ENCODE measurements at regions not wholly inside any gene's neighbourhood (a gene's known extent, or its start where the extent isn't known, plus 50 kb on each side); places are given as distances from the start of the nearest gene placed in this dataset.
"Not testable (repeated sequence)": the region's sequence is repeated elsewhere in the genome, so short reads cannot be mapped to it uniquely, and the experiment has no call there.

DNA sequence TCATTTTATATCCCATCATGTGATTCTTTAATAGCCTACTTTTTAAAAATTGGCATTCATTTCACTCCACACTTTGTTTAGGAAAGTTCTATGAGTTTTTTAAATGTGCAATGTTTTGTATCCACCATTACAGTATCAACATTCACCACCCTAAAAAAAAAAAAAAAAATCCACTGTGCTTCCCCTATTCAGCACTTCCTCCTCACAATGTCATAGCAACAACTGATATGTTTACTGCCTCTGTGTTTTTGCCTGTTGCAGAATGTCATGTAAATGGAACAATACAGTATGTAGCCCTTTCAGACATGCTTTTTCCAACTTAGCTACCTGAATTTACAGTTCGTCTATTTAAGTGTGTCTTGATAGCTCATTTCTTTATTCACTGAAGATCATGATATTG, 754.2 kb downstream of the FAM181B start:
- no peak for DNase-seq (ENCODE audit: low read depth)

DNA sequence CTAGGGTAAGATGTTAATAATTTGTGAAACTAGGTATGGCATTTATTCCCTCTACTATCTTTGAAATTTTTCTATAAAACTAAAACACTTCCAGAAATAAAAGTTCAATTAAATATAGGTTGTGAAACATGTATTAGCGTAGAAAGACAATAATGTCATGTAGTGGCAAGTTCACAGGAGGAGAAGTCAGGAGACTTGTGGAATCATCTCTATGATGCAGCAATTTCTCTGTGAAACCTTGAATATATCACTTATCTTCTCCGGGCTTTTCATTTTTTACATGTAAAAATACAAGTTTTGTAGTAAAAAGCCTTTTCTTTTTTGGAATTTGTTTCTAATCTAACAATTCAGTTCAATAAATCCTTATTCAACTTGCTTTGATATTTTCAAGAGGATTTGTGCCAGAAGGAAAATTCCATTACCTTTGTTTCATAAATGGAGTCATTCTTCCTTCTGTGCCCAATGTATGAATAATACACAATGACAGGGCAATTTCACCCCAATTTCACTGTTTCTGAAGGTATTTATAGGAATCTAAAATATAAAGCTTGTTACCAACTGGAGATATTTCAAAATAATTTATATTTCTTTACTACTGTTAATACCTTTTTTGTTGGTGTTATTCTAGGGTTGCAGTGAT, 758.3 kb downstream of the FAM181B start:
- DNase-seq (ENCODE audit: low read depth): no peak

DNA sequence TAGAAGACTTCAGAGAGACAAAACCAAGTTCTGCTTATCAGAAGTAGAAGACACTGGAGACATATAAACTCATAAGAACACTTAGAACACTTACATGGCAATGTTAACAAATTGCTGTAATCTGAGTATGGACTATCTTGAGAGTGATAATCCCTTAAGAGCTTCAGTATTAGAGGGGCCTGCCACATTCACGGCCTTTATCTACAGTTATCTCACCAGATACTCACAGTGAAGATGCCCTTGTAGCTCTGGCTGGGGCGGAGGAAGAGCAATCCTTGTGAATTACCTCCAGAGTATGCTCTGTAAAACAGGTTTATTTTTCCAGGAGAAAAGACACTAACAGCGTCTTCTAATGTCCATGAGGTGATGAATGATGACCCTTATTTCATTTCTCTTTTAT, 762.8 kb downstream of the FAM181B start:
- no peak for DNase-seq (ENCODE audit: low read depth)

DNA sequence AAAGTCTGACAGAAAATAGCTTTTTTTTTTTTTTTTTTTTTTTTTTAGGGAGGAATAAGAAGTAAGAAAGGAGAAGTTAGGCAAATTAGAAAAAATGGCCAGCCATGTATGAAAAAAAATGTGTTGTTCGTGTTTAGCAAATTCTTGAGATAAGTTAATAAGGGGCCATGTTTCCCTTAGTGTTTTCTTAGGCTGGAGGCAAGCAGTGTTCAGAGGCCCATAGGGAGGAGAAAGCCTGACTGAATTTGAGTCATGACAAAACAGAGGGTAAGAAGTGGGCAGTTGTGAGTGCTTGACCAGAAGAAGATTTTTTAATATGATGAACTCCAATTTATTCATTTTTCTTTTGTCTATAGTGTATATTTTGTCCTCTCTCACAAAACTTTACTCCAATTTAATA, 766.4 kb downstream of the FAM181B start:
- no peak for DNase-seq (ENCODE audit: low read depth)

GRCh38 chr11:81966340-81966739, 767.3 kb downstream of the FAM181B start:
- no peak for DNase-seq (ENCODE audit: low read depth)

DNA sequence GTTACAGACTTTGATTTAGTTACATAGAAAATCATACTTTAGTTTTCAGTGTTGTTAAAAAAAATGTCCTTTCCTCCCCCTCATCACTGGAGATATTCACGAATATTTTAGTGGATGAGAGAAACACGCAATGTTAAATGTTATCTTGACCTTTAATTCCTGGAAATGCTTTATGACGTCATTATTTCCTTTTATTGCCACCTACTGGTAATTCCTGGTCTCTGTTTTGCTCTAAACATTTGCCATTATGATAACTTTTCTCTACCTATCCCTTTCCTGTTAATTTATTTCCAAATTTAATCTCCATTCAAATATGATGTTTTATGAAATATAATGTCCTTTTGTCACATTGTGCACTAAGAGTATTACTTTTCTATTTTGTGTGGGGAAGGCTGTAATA, 770.6 kb downstream of the FAM181B start:
- no peak for DNase-seq (ENCODE audit: low read depth)

DNA sequence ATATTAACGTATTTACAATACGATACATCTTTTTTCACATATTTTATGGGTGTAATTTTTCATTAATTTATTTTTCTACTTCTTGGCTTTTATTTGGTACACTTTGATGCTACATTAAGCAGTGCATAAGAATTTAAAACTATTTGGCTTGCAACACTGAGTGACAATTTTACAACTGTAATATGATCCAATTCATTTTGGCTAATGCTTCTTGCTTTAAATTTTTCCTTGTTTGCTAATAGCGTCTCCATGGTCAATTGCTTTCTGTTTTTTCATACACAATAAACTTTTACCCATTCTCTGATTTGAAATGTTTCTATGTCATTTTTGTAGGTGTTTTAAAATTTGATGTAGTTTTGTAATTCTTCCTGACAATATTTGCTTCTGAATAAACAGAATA, 773.2 kb downstream of the FAM181B start:
- no peak for DNase-seq (ENCODE audit: low read depth)

GRCh38 chr11:81959341-81959740, 774.3 kb downstream of the FAM181B start:
- no peak for DNase-seq (ENCODE audit: low read depth)

DNA sequence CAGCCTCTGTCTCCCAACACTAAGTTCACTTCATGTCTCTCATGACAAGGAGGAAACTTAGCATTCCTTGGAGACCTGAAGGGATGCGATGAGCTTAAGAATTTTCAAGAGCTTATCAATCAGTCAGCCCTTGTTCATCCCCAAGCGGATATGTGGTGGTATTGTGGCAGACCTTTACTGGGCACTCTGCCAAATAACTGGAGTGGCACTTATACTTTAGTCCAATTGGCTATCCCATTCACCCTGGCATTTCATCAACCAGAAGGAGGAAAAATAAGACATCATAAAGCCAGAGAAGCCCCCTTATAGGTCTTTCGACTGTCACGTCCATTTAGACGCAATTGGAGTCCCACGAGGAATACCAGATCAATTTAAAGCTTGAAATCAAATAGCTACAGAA, 779.4 kb downstream of the FAM181B start:
- not testable (repeated sequence) for DNase-seq (ENCODE audit: low read depth)

- DNase-seq (ENCODE audit: low read depth): no peak
Measured at GRCh38 chr11:81946831-81947230, 786.8 kb downstream of the FAM181B start.

DNA sequence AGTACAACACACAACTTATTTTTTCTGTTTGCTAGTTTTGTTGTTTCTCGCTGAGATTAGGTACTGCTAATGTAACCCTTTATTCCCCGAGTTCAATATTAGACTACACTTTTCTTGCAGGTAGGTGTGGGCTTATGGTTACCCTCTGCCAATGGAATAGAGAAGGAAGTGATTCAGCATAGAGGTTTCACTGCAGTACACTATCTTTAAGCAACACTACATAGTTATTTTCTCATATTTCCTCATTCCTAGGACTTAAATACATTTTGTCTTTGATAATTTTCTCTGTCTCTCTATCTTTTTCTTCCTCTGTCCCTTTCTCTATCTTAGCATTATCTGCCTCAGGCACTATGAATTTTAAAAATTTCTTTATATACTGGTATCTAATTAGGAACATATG, 791.0 kb downstream of the FAM181B start:
- no peak for DNase-seq (ENCODE audit: low read depth)

GRCh38 chr11:81941998-81942397, 791.7 kb downstream of the FAM181B start:
- DNase-seq (ENCODE audit: low read depth): no peak

DNA sequence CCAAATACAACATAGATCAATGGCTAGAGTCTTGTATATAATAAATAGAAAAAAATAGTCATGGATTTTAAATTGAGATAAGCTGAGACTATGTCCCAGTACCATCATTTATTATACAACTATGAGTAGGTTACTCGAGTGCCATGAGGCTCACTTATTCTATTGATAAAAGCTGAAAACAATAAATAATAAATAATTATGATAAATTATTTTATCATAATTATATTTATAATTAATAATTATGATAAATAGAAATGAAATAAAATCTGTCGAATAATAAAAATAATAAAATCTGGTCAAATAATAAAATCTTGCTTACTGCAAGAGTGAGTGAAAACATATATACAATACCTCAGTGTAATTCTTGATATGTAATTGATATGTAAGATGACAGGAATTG, 801.4 kb downstream of the FAM181B start:
- DNase-seq (ENCODE audit: low read depth): no peak

GRCh38 chr11:81920205-81920604, 813.5 kb downstream of the FAM181B start:
- DNase-seq (ENCODE audit: low read depth): no peak

GRCh38 chr11:81916451-81916850, 817.2 kb downstream of the FAM181B start:
- no peak for DNase-seq (ENCODE audit: low read depth)

DNA sequence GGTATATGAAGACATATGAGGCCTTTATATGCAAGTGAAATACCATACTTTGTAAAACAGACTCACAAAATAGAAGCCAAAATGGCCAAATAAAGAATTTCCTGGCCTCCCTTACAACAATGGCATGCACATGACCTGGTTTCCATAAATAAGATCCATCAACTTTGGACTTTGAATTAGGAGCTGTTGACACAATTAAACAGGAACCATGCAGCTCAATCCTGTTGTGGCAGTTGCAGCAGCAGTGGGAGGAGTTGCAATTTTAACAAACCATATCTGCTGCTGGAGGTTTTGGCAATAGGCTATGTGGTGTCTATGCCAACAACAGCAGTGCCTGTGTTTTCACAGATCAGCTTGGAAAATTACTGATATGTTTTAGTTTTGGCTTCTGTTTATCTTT, 818.6 kb downstream of the FAM181B start:
- DNase-seq (ENCODE audit: low read depth): no peak

DNA sequence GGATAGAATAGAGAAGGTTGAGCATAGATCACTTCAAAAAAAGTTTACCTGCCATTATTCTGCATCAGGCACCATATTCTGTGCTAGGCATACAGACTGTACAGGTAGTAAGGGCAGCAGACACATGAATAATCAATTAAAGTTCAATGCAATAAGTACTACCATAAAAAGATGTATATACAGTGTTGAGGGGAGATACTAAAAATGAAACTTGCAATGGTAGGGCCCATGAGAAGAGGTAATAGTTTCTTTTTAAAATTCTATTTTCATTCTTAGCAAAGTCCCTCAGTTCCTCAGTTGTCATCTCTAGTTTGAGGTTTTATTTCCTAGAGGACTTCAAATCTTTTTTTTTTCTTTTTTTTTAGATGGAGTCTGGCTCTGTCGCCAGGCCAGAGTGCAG, 819.9 kb downstream of the FAM181B start:
- DNase-seq (ENCODE audit: low read depth): no peak

DNA sequence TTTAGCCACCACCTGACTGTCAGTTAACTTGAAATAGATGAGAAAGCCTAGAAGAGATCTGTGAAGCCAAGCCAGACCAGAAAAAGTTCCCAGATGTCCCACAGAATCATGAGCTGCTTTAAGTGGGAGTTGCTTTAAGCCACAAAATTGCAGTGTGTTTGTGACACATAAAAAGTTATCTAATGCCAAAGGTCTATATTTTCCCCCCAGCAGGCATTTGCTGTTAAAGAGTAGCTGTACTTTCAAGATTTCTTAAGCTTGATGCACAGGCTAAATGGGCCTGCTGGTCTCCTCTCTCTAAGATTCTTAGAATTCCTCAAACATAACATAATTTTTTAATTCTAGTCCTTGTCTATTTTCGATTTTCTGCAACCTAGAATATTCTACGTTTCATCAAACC, 825.7 kb downstream of the FAM181B start:
- DNase-seq (ENCODE audit: low read depth): no peak

DNA sequence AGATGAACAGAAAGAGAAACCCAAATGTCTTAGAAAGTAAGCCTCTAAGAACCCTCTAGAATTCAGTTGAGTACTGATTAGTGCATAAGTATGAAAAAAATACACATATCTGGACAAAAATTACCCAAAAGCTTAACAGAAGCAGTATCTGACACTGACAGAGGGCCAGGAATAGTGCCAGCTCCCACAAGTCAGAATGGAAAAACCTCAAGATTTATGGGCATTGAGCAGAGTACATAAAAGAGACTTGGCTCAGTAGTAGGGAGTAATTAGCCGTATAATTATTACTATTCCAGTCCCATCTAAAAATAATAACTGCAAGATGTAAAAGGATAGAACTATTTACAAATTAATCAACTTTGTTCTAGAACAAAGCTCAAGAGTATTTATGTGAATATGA, 834.5 kb downstream of the FAM181B start:
- DNase-seq (ENCODE audit: low read depth): no peak

DNA sequence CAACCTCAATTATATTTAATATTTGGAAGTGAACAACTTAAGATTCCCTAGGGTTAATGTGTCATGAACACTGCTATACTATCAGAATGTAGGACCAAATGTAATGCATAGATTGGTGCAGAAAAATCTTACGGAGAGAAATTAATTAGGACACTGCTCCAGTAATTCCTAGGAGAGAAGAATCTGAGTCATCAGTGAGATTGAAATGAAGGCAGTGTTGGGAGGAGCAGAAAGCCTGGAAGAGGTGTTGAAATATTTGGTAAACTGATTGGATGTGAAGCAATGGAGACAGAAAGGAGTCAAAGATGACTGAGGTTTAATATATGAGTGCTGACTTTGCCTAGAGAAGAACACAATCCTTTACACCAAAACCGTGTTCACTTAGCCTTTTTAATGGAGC, 836.0 kb downstream of the FAM181B start:
- DNase-seq (ENCODE audit: low read depth): no peak

- no peak for DNase-seq (ENCODE audit: low read depth)
Measured at GRCh38 chr11:81895258-81895657, 838.4 kb downstream of the FAM181B start.

- no peak for DNase-seq (ENCODE audit: low read depth)
Measured at GRCh38 chr11:81892770-81893635, 840.7 kb downstream of the FAM181B start.

DNA sequence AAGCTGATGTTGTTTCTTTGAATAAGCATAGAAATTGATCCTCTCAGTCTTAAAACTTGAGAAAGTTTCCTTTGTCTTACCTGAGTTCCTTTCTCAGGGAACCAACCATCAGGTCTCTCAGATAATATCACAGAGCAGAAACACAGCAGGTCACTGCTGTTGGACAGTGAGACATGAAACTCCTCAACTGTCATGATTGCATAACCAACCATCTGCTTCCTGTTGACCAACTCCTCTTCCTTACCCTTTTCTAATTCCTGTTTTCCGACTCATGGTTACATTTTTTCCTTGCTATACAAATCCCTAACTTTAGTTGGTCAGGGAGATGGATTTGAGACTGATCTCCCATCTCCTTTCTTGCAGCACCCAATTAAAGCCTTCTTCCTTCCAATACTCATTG, 845.3 kb downstream of the FAM181B start:
- no peak for DNase-seq (ENCODE audit: low read depth)

- DNase-seq (ENCODE audit: low read depth): no peak
Measured at GRCh38 chr11:81887671-81888070, 846.0 kb downstream of the FAM181B start.
